ENCODE measurements at regions not wholly inside any gene's neighbourhood (a gene's known extent, or its start where the extent isn't known, plus 50 kb on each side); places are given as distances from the start of the nearest gene placed in this dataset.

DNA sequence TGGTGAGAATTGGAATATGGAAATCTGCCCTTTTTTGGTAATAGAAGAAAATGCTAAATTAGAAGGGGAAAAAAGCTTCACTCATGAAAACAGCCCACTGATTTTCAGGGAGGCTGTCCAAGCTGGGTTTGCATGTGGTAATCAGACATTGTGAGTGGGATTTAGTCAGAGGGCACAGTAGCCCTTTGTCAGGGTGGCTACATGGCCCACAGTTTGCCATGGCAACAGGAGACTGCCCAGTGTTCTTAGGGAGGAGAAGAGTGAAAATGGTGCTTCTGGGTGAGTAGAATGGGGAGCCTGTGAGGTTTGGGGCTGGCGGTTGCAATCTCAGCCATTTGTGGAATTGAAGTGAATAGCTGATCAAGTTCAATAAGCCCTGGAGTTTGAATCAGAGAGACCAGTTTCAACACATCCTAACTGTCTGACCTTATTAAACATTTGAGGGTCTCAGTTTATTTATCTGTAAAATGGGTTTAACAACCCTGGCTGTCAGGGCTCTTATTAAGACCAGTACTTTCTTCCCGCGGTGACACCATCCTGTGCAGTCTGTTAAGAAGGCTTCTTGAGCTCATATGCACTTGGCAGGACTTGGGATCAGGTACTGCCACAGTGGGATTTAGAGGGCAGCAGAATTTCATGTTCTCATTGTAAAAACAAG is 107.6 kb upstream of the TNC start:
- DNase-seq, result no peak
- Histone ChIP-seq H2BK15ac (ENCODE audit: low read depth, low read length) (no peak overlapping the region), H2AFZ (ENCODE audit: low read length) (no peak overlapping the region), H3K27me3 (ENCODE audit: insufficient read depth, low read length) (no peaks in the 10 kb centered on the region), H3K23me2 (ENCODE audit: insufficient read length, low read depth, low read length, poor library complexity, severe bottlenecking) (no peaks in the 10 kb centered on the region), H3K18ac (ENCODE audit: insufficient read length, low read depth, low read length) (no peak overlapping the region), H3K27ac (ENCODE audit: insufficient read length, low read depth, low read length) (no peak overlapping the region), H2BK120ac (ENCODE audit: low read depth, low read length, poor library complexity, severe bottlenecking) (no peak overlapping the region), H4K20me1 (ENCODE audit: control insufficient read depth, insufficient read depth, insufficient read length) (no peaks in the 10 kb centered on the region), H3T11ph (ENCODE audit: low read length) (no peak overlapping the region), H2BK20ac (ENCODE audit: low read depth, low read length, poor library complexity, severe bottlenecking) (no peak overlapping the region), H3K9ac (ENCODE audit: extremely low read depth, insufficient read length, low read length) (no peak overlapping the region), H2BK12ac (ENCODE audit: insufficient read length, low read depth, low read length) (no peak overlapping the region), H4K8ac (replicated peaks; ENCODE audit: insufficient read length, low read depth, low read length) (no peak overlapping the region), H4K91ac (ENCODE audit: insufficient read length, low read depth, low read length) (no peak overlapping the region), H3K9me3 (ENCODE audit: control insufficient read depth, low read depth, low read length) (no peaks in the 10 kb centered on the region), H2AK5ac (ENCODE audit: insufficient read length, low read length) (no peak overlapping the region), H3K56ac (ENCODE audit: insufficient read length, low read depth, low read length) (no peak overlapping the region), H3K14ac (ENCODE audit: insufficient read depth, low read length) (no peak overlapping the region; the same call in 1 of the 2 replicates), H3K4ac (ENCODE audit: low read depth, low read length) (no peak overlapping the region), H4K5ac (ENCODE audit: insufficient read length, low read depth, low read length) (no peak overlapping the region), H3K4me2 (ENCODE audit: insufficient read depth, insufficient read length, low read length) (no peak overlapping the region), H3K79me1 (ENCODE audit: insufficient read depth, low read depth, low read length, poor library complexity, severe bottlenecking) (no peaks in the 10 kb centered on the region), H2BK5ac (ENCODE audit: insufficient read length, low read length) (no peak overlapping the region), H3K79me2 (ENCODE audit: insufficient read depth, low read length) (no peaks in the 10 kb centered on the region), H3K23ac (ENCODE audit: insufficient read length, low read depth, low read length) (no peak overlapping the region), H3K4me1 (ENCODE audit: insufficient read depth, low read length) (no peaks in the 10 kb centered on the region)
- no peak overlapping the region for H3K27ac Mint-ChIP-seq
- no peak overlapping the region; a peak in 1 of 5 replicates for H3K4me3 Mint-ChIP-seq
- peaks cover 3% of the 10 kb centered on the region for H3K27me3 Mint-ChIP-seq (ENCODE audit: low read depth)
- no CpG with 5 or more reads among the region's 3 CpGs for WGBS (ENCODE audit: extremely low coverage, insufficient read length, low lambda C conversion rate)
- peaks cover 0 to 3% of the 10 kb centered on the region in 2 experiments; a peak in 1 of 4 replicates for H3K4me1 Mint-ChIP-seq
- no peaks in the 10 kb centered on the region for H3K9me3 Mint-ChIP-seq
- TF ChIP-seq, protein P1, sequence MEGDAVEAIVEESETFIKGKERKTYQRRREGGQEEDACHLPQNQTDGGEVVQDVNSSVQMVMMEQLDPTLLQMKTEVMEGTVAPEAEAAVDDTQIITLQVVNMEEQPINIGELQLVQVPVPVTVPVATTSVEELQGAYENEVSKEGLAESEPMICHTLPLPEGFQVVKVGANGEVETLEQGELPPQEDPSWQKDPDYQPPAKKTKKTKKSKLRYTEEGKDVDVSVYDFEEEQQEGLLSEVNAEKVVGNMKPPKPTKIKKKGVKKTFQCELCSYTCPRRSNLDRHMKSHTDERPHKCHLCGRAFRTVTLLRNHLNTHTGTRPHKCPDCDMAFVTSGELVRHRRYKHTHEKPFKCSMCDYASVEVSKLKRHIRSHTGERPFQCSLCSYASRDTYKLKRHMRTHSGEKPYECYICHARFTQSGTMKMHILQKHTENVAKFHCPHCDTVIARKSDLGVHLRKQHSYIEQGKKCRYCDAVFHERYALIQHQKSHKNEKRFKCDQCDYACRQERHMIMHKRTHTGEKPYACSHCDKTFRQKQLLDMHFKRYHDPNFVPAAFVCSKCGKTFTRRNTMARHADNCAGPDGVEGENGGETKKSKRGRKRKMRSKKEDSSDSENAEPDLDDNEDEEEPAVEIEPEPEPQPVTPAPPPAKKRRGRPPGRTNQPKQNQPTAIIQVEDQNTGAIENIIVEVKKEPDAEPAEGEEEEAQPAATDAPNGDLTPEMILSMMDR (conservative IDR thresholded peaks at IDR 0.05), result no peak
- H3K36me3 Mint-ChIP-seq (ENCODE audit: insufficient read depth in 1 of 3, low read depth in 3 of 3), result no peaks in the 10 kb centered on the region
